ENCODE measurements at regions not wholly inside any gene's neighbourhood (a gene's known extent, or its start where the extent isn't known, plus 50 kb on each side); places are given as distances from the start of the nearest gene placed in this dataset.
A peak's percentile ranks its signal among the peaks of the same experiment; 100 is the strongest.

DNA sequence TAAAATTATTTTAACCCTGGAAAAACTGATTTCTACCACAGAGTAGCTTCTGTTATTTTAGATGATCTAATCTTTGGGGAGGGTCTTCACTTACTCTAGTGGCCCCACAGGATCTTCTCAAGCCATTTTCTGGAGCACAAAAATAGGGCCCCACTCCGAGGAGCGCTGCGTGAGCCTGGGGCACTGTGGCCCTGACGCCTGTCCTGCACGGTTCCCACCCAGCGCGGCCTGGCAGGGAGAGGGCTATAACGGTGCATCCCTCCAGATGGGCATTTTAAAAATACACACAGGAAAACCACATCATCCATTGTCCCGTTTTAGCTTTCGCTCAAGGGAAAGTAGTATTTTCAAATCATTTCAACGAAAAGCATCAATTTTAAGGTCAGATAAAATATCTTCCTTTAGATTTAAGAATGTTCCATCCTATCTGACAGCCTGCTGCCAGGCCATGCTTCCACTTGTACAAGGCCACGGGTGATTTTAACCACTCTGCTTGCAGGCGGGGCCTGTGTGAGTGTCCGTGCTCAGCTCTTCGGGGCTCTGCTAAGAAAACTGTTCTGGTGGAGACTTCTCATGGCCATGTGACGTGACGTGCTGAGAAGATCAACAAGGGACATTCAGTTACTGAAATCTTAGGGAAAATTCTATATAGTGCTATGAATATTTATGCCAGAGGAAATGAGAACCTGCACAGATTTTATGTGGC, 683.8 kb upstream of the SGCG start:
- WGBS, 3 donors = 86 to 90% (median 87%) methylated on average over 17 of the region's 17 CpGs
- no peak for FAIRE-seq

GRCh38 chr13:22497991-22498780, 682.6 kb upstream of the SGCG start:
- no peak for FAIRE-seq

More for the DNA sequence above, 683.8 kb upstream of the SGCG start:
- Histone ChIP-seq H3K27ac (ENCODE audit: low read depth in 1 of 3, low read length in 2 of 3) (no peak overlapping the region), H3K4me3 (ENCODE audit: low read depth in 1 of 3, low read length in 3 of 3) (no peak overlapping the region), H3K36me3 (ENCODE audit: control insufficient read depth in 3 of 3, insufficient read depth in 2 of 3, low read depth in 1 of 3, low read length in 3 of 3) (no peaks in the 10 kb centered on the region), H3K9me3 (ENCODE audit: control insufficient read depth in 2 of 2, insufficient read depth in 1 of 2, low read depth in 1 of 2, low read length in 1 of 2) (no peaks in the 10 kb centered on the region), H3K4me1 (ENCODE audit: control insufficient read depth in 3 of 3, insufficient read depth in 2 of 3, low read depth in 1 of 3, low read length in 2 of 3) (no peaks in the 10 kb centered on the region), H3K27me3 (ENCODE audit: control insufficient read depth in 3 of 3, insufficient read depth in 3 of 3, low read length in 3 of 3) (no peaks in the 10 kb centered on the region)
- no peak for DNase-seq

DNA sequence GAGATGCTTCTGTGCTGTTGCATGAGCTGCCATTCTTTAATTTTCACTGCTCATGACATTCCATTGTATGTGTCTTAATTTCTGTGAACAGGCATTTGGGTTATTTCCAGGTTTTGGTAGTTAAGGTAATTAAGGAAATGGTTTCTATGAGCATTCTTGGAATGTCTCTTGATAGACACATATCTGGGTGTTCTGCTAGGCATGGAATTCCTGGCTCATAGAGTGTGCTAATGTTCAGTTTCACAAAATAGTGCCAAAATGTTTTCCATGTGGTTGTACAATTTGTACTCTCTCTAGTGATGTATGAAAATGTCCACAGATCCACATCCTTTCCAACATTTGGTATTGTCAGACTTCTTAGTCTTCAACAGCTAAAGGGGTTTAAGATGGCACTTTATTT, 680.9 kb upstream of the SGCG start:
- no peak for FAIRE-seq
- no peak for DNase-seq
- H3K4me3 ChIP-seq (ENCODE audit: low read depth in 1 of 3, low read length in 3 of 3) = no peak overlapping the region
- H3K9me3 ChIP-seq (ENCODE audit: control insufficient read depth in 2 of 2, insufficient read depth in 1 of 2, low read depth in 1 of 2, low read length in 1 of 2) = no peaks in the 10 kb centered on the region
- H3K4me1 ChIP-seq (ENCODE audit: control insufficient read depth in 3 of 3, insufficient read depth in 2 of 3, low read depth in 1 of 3, low read length in 2 of 3) = no peaks in the 10 kb centered on the region
- no peak overlapping the region for H3K27ac ChIP-seq (ENCODE audit: low read depth in 1 of 3, low read length in 2 of 3)
- no peaks in the 10 kb centered on the region for H3K27me3 ChIP-seq (ENCODE audit: control insufficient read depth in 3 of 3, insufficient read depth in 3 of 3, low read length in 3 of 3)
- H3K36me3 ChIP-seq (ENCODE audit: control insufficient read depth in 3 of 3, insufficient read depth in 2 of 3, low read depth in 1 of 3, low read length in 3 of 3) = no peaks in the 10 kb centered on the region

More at GRCh38 chr13:22497991-22498780, 682.6 kb upstream of the SGCG start:
- peak; percentile 24 to 66 for DNase-seq
- no peaks in the 10 kb centered on the region for H3K9me3 ChIP-seq (ENCODE audit: control insufficient read depth in 2 of 2, insufficient read depth in 1 of 2, low read depth in 1 of 2, low read length in 1 of 2)
- no peaks in the 10 kb centered on the region for H3K36me3 ChIP-seq (ENCODE audit: control insufficient read depth in 3 of 3, insufficient read depth in 2 of 3, low read depth in 1 of 3, low read length in 3 of 3)
- no peaks in the 10 kb centered on the region for H3K4me1 ChIP-seq (ENCODE audit: control insufficient read depth in 3 of 3, insufficient read depth in 2 of 3, low read depth in 1 of 3, low read length in 2 of 3)
- H3K27me3 ChIP-seq (ENCODE audit: control insufficient read depth in 3 of 3, insufficient read depth in 3 of 3, low read length in 3 of 3) = no peaks in the 10 kb centered on the region
- 28 to 64% (median 42%) methylated on average over 16 of the region's 16 CpGs for WGBS, 3 donors
- H3K27ac ChIP-seq (ENCODE audit: low read depth in 1 of 3, low read length in 2 of 3) = no peak overlapping the region
- no peak overlapping the region for H3K4me3 ChIP-seq (ENCODE audit: low read depth in 1 of 3, low read length in 3 of 3)

- H3K4me1 ChIP-seq (ENCODE audit: control insufficient read depth in 3 of 3, insufficient read depth in 2 of 3, low read depth in 1 of 3, low read length in 2 of 3) = no peaks in the 10 kb centered on the region
- FAIRE-seq (no peak), DNase-seq (no peak)
- no peak overlapping the region for H3K27ac ChIP-seq (ENCODE audit: low read depth in 1 of 3, low read length in 2 of 3)
- no peaks in the 10 kb centered on the region for H3K36me3 ChIP-seq (ENCODE audit: control insufficient read depth in 3 of 3, insufficient read depth in 2 of 3, low read depth in 1 of 3, low read length in 3 of 3)
- H3K4me3 ChIP-seq (ENCODE audit: low read depth in 1 of 3, low read length in 3 of 3) = no peak overlapping the region
- H3K9me3 ChIP-seq (ENCODE audit: control insufficient read depth in 2 of 2, insufficient read depth in 1 of 2, low read depth in 1 of 2, low read length in 1 of 2) = no peaks in the 10 kb centered on the region
- no peaks in the 10 kb centered on the region for H3K27me3 ChIP-seq (ENCODE audit: control insufficient read depth in 3 of 3, insufficient read depth in 3 of 3, low read length in 3 of 3)
- 69 to 87% (median 76%) methylated on average over 4 of the region's 4 CpGs for WGBS, 3 donors
Measured at GRCh38 chr13:22505489-22505888, 675.3 kb upstream of the SGCG start.

DNA sequence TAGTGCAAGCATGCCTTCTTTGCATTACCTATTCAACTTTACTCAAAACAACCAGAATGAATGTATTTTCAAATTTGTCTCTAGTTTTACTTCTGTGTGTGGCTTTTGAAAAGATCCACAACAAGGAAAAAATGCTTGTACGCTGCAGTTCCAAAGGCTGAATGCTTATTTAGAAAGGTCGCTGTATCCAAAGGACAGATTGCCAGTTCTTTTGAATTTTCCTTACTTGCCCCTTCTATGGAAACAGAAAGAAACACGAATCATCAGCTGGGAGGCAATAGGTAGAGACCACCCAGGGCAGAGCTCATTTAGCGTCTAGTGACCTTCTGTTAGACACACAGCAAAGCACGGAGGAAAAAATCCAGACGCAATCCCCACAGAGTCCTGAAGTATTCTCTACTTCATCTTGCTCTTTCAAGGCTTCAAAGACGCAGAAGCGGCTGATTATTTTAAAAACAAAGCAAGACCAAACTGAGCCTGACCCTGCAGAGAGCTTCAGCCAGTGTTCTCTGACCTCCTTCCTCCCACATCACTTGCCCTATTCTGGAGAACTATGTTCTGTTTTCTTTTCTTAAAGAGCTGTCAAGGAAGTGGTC, 674.6 kb upstream of the SGCG start:
- no peaks in the 10 kb centered on the region for H3K36me3 ChIP-seq (ENCODE audit: control insufficient read depth in 3 of 3, insufficient read depth in 2 of 3, low read depth in 1 of 3, low read length in 3 of 3)
- no peak for DNase-seq
- WGBS, 3 donors = 57 to 87% (median 69%) methylated on average over 8 of the region's 8 CpGs
- no peak overlapping the region for H3K27ac ChIP-seq (ENCODE audit: low read depth in 1 of 3, low read length in 2 of 3)
- H3K4me3 ChIP-seq (ENCODE audit: low read depth in 1 of 3, low read length in 3 of 3) = no peak overlapping the region
- H3K27me3 ChIP-seq (ENCODE audit: control insufficient read depth in 3 of 3, insufficient read depth in 3 of 3, low read length in 3 of 3) = no peaks in the 10 kb centered on the region
- no peak for FAIRE-seq
- H3K4me1 ChIP-seq (ENCODE audit: control insufficient read depth in 3 of 3, insufficient read depth in 2 of 3, low read depth in 1 of 3, low read length in 2 of 3) = no peaks in the 10 kb centered on the region
- no peaks in the 10 kb centered on the region for H3K9me3 ChIP-seq (ENCODE audit: control insufficient read depth in 2 of 2, insufficient read depth in 1 of 2, low read depth in 1 of 2, low read length in 1 of 2)

DNA sequence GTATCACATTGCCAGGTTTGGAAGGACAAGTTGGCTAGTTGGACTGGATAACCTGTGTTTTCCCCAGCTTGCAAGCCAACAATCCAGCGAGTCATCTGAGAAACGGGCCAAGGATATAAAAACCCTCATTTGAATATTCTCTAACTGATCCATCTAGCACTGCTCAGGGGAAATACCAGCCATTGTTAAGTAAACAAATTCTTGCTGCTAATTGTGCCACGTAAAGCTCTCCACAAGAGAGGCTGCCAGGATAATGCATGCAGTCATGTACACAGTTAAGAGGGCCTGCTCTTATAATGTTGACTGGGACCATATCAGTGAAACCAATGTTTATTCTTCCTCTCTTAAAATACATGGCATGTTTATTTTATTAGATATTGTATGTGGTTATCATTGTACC, 663.2 kb upstream of the SGCG start:
- Histone ChIP-seq H3K4me3 (ENCODE audit: low read depth in 1 of 3, low read length in 3 of 3) (no peak overlapping the region), H3K27me3 (ENCODE audit: control insufficient read depth in 3 of 3, insufficient read depth in 3 of 3, low read length in 3 of 3) (no peaks in the 10 kb centered on the region), H3K4me1 (ENCODE audit: control insufficient read depth in 3 of 3, insufficient read depth in 2 of 3, low read depth in 1 of 3, low read length in 2 of 3) (no peaks in the 10 kb centered on the region), H3K27ac (ENCODE audit: low read depth in 1 of 3, low read length in 2 of 3) (no peak overlapping the region), H3K36me3 (ENCODE audit: control insufficient read depth in 3 of 3, insufficient read depth in 2 of 3, low read depth in 1 of 3, low read length in 3 of 3) (no peaks in the 10 kb centered on the region), H3K9me3 (ENCODE audit: control insufficient read depth in 2 of 2, insufficient read depth in 1 of 2, low read depth in 1 of 2, low read length in 1 of 2) (no peaks in the 10 kb centered on the region)
- FAIRE-seq (no peak), DNase-seq (no peak)
- WGBS, 3 donors = 14 to 40% (median 33%) methylated on average over 3 of the region's 3 CpGs

DNA sequence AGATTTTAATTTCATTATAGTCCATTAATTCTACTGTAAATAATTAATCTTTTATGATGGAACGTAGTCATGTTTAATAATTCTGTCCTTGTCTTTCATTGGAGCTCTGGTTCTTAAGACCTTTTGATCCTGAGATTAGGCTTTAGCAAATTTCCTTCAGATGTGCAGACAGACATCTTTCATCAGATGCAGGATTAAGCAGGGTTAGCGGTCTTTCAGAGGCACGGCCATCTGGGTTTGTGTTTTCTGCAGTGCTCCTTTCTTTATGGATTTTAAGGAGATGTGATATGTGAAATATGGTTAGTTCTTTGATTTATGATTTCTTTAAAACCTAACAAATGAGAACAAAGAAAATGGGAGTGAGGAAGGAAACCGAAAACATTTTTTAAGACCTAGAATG, 643.9 kb upstream of the SGCG start:
- FAIRE-seq = no peak
- Histone ChIP-seq H3K27ac (ENCODE audit: low read depth in 1 of 3, low read length in 2 of 3) (no peak overlapping the region), H3K36me3 (ENCODE audit: control insufficient read depth in 3 of 3, insufficient read depth in 2 of 3, low read depth in 1 of 3, low read length in 3 of 3) (no peaks in the 10 kb centered on the region), H3K4me1 (ENCODE audit: control insufficient read depth in 3 of 3, insufficient read depth in 2 of 3, low read depth in 1 of 3, low read length in 2 of 3) (no peaks in the 10 kb centered on the region), H3K27me3 (ENCODE audit: control insufficient read depth in 3 of 3, insufficient read depth in 3 of 3, low read length in 3 of 3) (no peaks in the 10 kb centered on the region), H3K4me3 (ENCODE audit: low read depth in 1 of 3, low read length in 3 of 3) (no peak overlapping the region), H3K9me3 (ENCODE audit: control insufficient read depth in 2 of 2, insufficient read depth in 1 of 2, low read depth in 1 of 2, low read length in 1 of 2) (no peaks in the 10 kb centered on the region)
- 53 to 73% (median 66%) methylated on average over 4 of the region's 4 CpGs for WGBS, 3 donors
- DNase-seq = no peak

GRCh38 chr13:22538400-22538799, 642.4 kb upstream of the SGCG start:
- H3K27ac ChIP-seq (ENCODE audit: low read depth in 1 of 3, low read length in 2 of 3) = no peak overlapping the region
- no peaks in the 10 kb centered on the region for H3K9me3 ChIP-seq (ENCODE audit: control insufficient read depth in 2 of 2, insufficient read depth in 1 of 2, low read depth in 1 of 2, low read length in 1 of 2)
- no peaks in the 10 kb centered on the region for H3K27me3 ChIP-seq (ENCODE audit: control insufficient read depth in 3 of 3, insufficient read depth in 3 of 3, low read length in 3 of 3)
- DNase-seq (no peak), FAIRE-seq (no peak)
- no peaks in the 10 kb centered on the region for H3K4me1 ChIP-seq (ENCODE audit: control insufficient read depth in 3 of 3, insufficient read depth in 2 of 3, low read depth in 1 of 3, low read length in 2 of 3)
- 52 to 75% (median 66%) methylated on average over 5 of the region's 5 CpGs for WGBS, 3 donors
- H3K4me3 ChIP-seq (ENCODE audit: low read depth in 1 of 3, low read length in 3 of 3) = no peak overlapping the region
- no peaks in the 10 kb centered on the region for H3K36me3 ChIP-seq (ENCODE audit: control insufficient read depth in 3 of 3, insufficient read depth in 2 of 3, low read depth in 1 of 3, low read length in 3 of 3)

All from small intestine (tissue), 7 donors.